Glutamatergic neuron (in vitro differentiated cells): ENCODE measurements at regions not wholly inside any gene's neighbourhood (a gene's known extent, or its start where the extent isn't known, plus 50 kb on each side); places are given as distances from the start of the nearest gene placed in this dataset.
"Not testable (repeated sequence)": the region's sequence is repeated elsewhere in the genome, so short reads cannot be mapped to it uniquely, and the experiment has no call there.

Experiments
- DNase-seq: peaks from one replicate; pipeline ENCODE4 v3.0.0; 2022
- H3K27ac Mint-ChIP-seq: one replicate; pipeline ENCODE4 v1.8.0; 2020; ENCODE audit warnings: mild to moderate bottlenecking, mixed read lengths, inconsistent platforms; ENCODE audit not compliant: unreplicated experiment
- H3K27me3 Mint-ChIP-seq: one replicate; pipeline ENCODE4 v1.8.0; 2020; ENCODE audit warnings: mild to moderate bottlenecking, moderate library complexity, mixed read lengths, inconsistent platforms; ENCODE audit not compliant: unreplicated experiment
- H3K36me3 Mint-ChIP-seq: one replicate; pipeline ENCODE4 v1.8.0; 2020; ENCODE audit warnings: mild to moderate bottlenecking, mixed read lengths, inconsistent platforms; ENCODE audit not compliant: unreplicated experiment
- H3K4me1 Mint-ChIP-seq: one replicate; pipeline ENCODE4 v1.8.0; 2020; ENCODE audit warnings: mild to moderate bottlenecking, low read depth, mixed read lengths, inconsistent platforms; ENCODE audit not compliant: unreplicated experiment
- H3K4me3 Mint-ChIP-seq: one replicate; pipeline ENCODE4 v1.8.0; 2020; ENCODE audit warnings: mild to moderate bottlenecking, mixed read lengths, inconsistent platforms; ENCODE audit not compliant: unreplicated experiment
- H3K9me3 Mint-ChIP-seq: one replicate; pipeline ENCODE4 v1.8.0; 2020; ENCODE audit warnings: mild to moderate bottlenecking, moderate library complexity, mixed read lengths, inconsistent platforms; ENCODE audit not compliant: unreplicated experiment
- TF ChIP-seq, protein P1 (sequence below): fragments of 200-600 bp; sonication (generic); IDR thresholded peaks from one replicate; pipeline ENCODE4 v1.5.0; 2021; ENCODE audit not compliant: partially characterized antibody, unreplicated experiment

- H3K27ac Mint-ChIP-seq, DNase-seq, H3K36me3 Mint-ChIP-seq, H3K9me3 Mint-ChIP-seq, H3K27me3 Mint-ChIP-seq, H3K4me3 Mint-ChIP-seq, H3K4me1 Mint-ChIP-seq: not testable (repeated sequence)
Measured at GRCh38 chrX:141520750-141521149, 63.8 kb downstream of the SPANXA1 start.

GRCh38 chrX:141475788-141476187, 108.8 kb downstream of the SPANXA1 start:
- not testable (repeated sequence) for H3K27ac Mint-ChIP-seq, H3K4me3 Mint-ChIP-seq, H3K4me1 Mint-ChIP-seq, H3K9me3 Mint-ChIP-seq, DNase-seq, H3K36me3 Mint-ChIP-seq, H3K27me3 Mint-ChIP-seq

- peaks cover 2% of the 10 kb centered on the region for H3K27me3 Mint-ChIP-seq
- no peaks in the 10 kb centered on the region for H3K36me3 Mint-ChIP-seq
- TF ChIP-seq, protein P1, sequence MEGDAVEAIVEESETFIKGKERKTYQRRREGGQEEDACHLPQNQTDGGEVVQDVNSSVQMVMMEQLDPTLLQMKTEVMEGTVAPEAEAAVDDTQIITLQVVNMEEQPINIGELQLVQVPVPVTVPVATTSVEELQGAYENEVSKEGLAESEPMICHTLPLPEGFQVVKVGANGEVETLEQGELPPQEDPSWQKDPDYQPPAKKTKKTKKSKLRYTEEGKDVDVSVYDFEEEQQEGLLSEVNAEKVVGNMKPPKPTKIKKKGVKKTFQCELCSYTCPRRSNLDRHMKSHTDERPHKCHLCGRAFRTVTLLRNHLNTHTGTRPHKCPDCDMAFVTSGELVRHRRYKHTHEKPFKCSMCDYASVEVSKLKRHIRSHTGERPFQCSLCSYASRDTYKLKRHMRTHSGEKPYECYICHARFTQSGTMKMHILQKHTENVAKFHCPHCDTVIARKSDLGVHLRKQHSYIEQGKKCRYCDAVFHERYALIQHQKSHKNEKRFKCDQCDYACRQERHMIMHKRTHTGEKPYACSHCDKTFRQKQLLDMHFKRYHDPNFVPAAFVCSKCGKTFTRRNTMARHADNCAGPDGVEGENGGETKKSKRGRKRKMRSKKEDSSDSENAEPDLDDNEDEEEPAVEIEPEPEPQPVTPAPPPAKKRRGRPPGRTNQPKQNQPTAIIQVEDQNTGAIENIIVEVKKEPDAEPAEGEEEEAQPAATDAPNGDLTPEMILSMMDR, result no peak
- H3K4me1 Mint-ChIP-seq, result no peaks in the 10 kb centered on the region
- H3K27ac Mint-ChIP-seq, result no peak overlapping the region
- H3K9me3 Mint-ChIP-seq, result no peaks in the 10 kb centered on the region
- no peak for DNase-seq
- no peak overlapping the region for H3K4me3 Mint-ChIP-seq
Measured at GRCh38 chrX:141469469-141469868, 115.1 kb downstream of the SPANXA1 start.

GRCh38 chrX:141468940-141469339, 115.6 kb downstream of the SPANXA1 start:
- Mint-ChIP-seq H3K27ac (no peak overlapping the region), H3K4me1 (no peaks in the 10 kb centered on the region), H3K36me3 (no peaks in the 10 kb centered on the region), H3K4me3 (no peak overlapping the region), H3K9me3 (no peaks in the 10 kb centered on the region), H3K27me3 (peaks cover 2% of the 10 kb centered on the region)
- TF ChIP-seq, protein P1, result no peak
- no peak for DNase-seq

DNA sequence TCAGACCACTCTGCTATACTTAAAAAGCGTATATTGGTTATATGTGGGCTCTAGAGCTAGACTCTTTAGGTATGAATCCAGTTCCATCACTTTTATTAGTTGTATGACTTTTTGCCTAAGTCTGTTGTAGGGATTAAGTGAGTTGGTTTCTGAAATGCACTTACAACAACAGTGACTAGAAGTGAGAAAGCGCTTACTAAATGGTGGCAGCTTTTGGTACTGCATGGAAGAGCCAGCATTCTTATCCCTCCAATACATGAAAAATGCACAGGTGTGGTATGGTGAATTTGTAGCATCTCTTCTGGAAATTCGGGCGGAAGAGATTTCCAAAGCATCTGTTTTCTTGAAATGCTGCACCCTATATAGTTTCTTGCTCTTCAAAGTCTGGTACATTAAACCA, 117.1 kb downstream of the SPANXA1 start:
- Mint-ChIP-seq H3K27ac (no peak overlapping the region), H3K9me3 (no peaks in the 10 kb centered on the region), H3K4me3 (no peak overlapping the region), H3K27me3 (peaks cover 2% of the 10 kb centered on the region), H3K36me3 (no peaks in the 10 kb centered on the region), H3K4me1 (no peaks in the 10 kb centered on the region)
- TF ChIP-seq, protein P1, result peak; percentile 50
- no peak for DNase-seq

DNA sequence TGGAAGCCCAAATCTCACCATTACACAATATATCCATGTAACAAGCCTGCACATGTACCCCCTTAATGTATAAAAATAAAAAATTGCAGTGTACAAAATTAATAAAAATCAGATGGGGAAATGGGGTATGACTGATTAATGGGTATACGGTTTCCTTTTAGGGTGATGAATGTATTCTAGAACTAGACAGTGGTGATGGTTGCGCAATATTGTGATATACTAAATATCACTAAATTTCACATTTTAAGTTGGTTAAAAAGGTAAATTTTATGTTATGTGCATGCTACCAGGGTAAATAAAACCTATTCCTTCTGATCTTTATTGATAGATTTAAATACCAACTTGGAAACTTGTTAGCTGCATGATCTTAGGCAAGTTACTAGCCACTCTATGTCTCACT, 129.4 kb downstream of the SPANXA1 start:
- Mint-ChIP-seq H3K36me3 (no peaks in the 10 kb centered on the region), H3K27me3 (no peaks in the 10 kb centered on the region), H3K27ac (no peak overlapping the region), H3K4me3 (no peak overlapping the region), H3K9me3 (no peaks in the 10 kb centered on the region), H3K4me1 (no peaks in the 10 kb centered on the region)
- TF ChIP-seq, protein P1, result no peak
- DNase-seq, result no peak
